ENCODE measurements at regions not wholly inside any gene's neighbourhood (a gene's known extent, or its start where the extent isn't known, plus 50 kb on each side); places are given as distances from the start of the nearest gene placed in this dataset.

- peak; percentile 71 for DNase-seq (ENCODE audit: low spot score)
Measured at GRCh38 chr6:156564127-156564806, 212.9 kb upstream of the ARID1B start.

- no peak for DNase-seq (ENCODE audit: low spot score)
Measured at GRCh38 chr6:156563714-156564113, 213.5 kb upstream of the ARID1B start.

DNA sequence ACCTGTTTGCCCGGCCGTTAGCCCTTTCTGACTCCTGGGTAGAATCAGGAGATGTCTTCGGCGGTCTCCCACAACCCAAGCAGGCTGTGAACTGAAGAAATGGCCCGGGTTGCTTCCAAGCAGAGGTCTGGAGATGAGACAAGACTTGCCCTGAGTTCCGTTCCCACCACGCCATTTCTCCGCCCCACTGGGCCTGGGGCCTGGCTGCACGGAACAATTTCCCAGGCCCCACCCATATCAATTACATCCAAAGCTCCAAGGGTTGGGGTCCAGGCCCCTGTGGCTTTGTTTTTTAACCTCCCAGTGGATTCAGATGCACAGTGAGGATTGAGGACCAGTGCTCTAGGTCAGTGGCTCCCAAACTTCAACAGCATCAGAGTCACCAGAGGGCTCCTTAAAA lies 214.5 kb upstream of the ARID1B start:
- DNase-seq (ENCODE audit: low spot score) = no peak

DNA sequence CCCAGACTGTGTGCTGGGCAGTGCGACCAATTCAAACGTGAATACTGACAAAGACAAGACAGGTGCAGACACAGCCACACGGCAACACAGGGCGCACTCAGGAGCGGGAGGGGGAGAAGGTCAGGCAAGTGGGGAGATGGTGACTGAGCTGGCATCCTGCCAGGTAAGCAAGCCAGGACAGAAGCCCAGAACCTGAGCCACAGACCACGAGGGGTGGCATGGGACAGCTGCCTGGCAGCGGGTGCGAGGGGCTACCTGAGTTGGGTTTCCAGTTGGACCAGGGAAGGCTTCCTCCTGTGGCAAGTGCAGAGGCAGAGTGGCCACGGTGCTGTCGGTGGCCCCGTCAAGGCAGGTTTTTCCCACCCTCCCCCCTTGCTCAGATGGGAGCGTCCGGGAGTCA lies 215.2 kb upstream of the ARID1B start:
- no peak for DNase-seq (ENCODE audit: low spot score)

DNA sequence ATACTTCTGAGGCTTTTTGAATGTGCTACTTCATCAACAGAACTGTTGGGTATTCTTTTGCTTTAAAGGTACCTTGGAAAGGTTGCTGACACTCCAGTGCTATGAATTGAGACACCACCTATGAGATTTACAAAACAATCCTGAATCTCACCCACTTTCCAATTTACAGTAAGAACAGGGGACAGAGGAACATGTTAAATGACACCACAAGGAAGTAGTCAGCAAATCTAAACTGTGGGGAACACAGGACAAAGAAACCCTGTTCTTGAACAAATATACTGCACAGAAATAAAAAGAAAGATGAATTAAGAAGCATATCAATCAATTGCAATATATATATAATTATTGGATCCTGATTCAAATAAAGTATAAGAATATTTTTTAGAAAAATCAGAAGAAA lies 216.7 kb upstream of the ARID1B start:
- DNase-seq (ENCODE audit: low spot score) = no peak

- DNase-seq (ENCODE audit: low spot score) = no peak
Measured at GRCh38 chr6:156559162-156559690, 218.0 kb upstream of the ARID1B start.

GRCh38 chr6:156557911-156558259 lies 219.3 kb upstream of the ARID1B start:
- no peak for DNase-seq (ENCODE audit: low spot score)

- DNase-seq (ENCODE audit: low spot score) = no peak
Measured at GRCh38 chr6:156557251-156557910, 219.8 kb upstream of the ARID1B start.

DNA sequence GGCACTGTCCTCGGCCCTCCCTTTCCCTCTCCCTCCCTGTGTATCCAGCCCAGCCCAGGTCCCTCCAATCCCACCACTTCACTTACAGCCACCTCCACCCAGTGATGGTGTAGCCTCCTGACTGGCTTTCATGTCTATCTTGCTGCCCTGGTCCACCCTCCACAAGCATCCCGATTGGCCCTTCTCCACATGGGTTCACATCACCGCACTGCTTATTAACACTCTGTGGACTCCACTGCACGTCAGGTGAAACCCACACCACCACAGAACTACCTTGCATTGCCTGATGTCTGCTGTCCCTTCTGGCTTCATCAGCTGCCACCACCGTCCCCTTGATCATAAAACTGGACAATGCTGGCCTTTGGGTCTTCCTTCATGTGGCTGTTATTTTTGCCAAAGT lies 220.4 kb upstream of the ARID1B start:
- no peak for DNase-seq (ENCODE audit: low spot score)

- no peak for DNase-seq (ENCODE audit: low spot score)
Measured at GRCh38 chr6:156555116-156555515, 222.1 kb upstream of the ARID1B start.

DNA sequence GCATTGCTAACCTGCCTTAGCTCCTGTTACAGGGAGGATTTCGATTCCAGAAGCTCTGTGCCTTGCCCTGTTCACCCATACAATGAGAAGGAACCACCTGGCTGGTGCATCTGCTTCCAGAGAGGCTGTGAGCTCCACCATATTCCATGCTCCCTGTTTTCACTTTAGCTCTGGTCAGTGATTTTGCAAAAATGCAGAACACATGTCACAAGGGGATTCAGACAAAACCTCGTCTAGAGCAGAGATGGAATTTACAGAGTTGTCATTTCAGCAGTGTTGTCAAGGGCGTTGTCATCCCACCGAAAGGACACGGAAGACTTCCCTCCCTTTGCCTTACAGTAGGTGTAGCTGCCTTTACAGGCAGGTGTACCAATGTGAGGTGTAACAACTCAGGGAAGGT lies 223.0 kb upstream of the ARID1B start:
- no peak for DNase-seq (ENCODE audit: low spot score)

GRCh38 chr6:156552849-156553248 lies 224.3 kb upstream of the ARID1B start:
- no peak for DNase-seq (ENCODE audit: low spot score)

GRCh38 chr6:156550949-156551348 lies 226.2 kb upstream of the ARID1B start:
- DNase-seq (ENCODE audit: low spot score) = no peak

- DNase-seq (ENCODE audit: low spot score) = no peak
Measured at GRCh38 chr6:156545931-156546330, 231.2 kb upstream of the ARID1B start.

DNA sequence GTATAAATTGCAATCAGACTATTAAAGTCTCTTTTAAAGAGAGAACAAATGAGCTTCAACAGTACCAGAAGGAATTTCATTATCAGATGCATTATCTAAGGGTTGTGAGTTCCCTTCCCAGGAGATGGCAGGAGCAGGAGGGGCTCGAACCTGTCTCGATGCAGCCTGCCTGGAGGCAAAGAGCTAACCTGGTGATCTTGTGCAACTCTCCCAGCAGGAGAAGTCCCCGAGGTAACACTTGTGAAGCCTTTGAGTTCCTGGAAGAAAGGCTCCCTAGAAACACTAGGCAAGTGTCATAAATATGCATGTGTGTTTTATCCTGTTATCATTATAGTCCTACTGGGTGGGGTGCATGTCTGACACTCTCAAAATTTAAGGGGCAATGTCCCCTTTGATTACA lies 232.2 kb upstream of the ARID1B start:
- no peak for DNase-seq (ENCODE audit: low spot score)

DNA sequence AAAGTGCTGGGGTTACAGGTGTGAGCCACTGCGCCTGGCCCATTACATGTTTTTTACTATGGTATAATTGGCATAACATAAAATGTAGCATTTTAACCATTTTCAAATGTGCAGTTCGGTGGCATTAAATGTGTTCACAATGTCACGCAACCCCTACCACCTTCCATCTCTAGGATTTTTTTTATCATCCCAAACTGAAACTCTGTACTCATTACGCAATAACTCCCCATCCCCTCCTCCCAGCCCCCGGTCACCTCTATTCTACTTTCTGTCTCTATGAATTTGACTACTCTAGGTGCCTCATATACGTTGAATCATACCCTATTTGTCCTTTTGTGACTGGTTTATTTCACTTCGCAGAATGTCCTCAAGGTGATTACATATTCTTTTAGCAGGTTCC lies 233.1 kb upstream of the ARID1B start:
- no peak for DNase-seq (ENCODE audit: low spot score)

DNA sequence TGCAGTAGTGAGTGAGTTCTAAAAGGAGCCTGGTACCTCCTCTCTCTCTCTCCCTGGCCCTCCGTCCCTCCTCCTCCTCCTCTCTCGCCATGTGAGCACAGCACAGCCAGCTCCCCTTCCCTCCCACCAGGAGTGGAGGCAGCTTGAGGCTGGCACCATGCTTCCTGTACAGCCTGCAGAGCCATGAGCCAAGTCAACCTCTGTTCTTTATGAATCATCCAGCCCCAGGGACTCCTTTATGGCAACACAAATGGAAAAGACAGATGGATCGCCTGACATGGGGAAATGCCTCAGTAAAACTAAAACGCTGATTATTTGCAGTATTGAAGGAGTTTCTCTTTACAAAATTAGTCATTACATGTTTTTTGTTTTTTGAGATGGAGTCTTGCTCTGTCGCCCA lies 233.7 kb upstream of the ARID1B start:
- DNase-seq (ENCODE audit: low spot score) = no peak

GRCh38 chr6:156538875-156539660 lies 238.1 kb upstream of the ARID1B start:
- no peak for DNase-seq (ENCODE audit: low spot score)

GRCh38 chr6:156534594-156534993 lies 242.6 kb upstream of the ARID1B start:
- no peak for DNase-seq (ENCODE audit: low spot score)

- no peak for DNase-seq (ENCODE audit: low spot score)
Measured at GRCh38 chr6:156533872-156534524, 243.2 kb upstream of the ARID1B start.

- DNase-seq (ENCODE audit: low spot score) = no peak
Measured at GRCh38 chr6:156526081-156526480, 251.1 kb upstream of the ARID1B start.

DNA sequence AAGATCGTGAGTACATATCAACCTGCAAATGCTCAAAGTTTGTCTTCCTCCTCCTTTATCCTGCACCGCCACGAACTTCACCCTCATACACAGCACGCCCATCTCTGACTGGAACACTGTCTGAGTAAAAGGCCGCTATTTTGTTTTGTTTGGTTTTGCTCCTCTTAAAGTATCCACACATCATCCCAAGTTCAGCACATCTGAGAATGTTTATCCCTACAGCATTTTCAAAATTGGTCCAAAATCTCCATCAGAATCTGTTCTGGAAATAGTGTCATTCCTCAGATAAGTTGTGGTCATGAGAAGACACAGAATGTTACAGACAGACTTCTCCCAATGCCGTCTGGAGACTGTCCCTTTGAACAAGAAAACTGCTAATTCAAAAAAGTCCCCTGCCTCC lies 251.6 kb upstream of the ARID1B start:
- no peak for DNase-seq (ENCODE audit: low spot score)

DNA sequence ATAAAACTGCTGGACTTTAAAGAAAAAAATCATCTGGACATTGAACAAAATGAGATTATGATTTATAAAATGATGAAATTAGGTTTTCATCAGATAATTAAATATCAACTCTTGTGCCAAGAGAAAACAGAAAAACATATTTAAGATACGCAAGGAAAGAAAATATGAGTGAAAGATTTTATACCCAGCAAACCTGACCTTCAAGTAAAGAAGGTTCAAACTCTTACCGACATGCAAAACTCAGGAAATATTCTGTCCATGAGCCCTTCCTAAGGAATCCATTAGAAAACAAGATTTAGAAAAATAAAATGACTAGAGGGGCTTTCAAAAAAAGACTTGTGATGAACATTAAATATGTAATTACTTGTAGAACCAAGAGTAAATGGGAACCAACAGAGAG lies 257.2 kb upstream of the ARID1B start:
- DNase-seq (ENCODE audit: low spot score) = no peak
